Stimulated activated CD4-positive, alpha-beta T cell treated with anti-CD3 and anti-CD28 coated beads, Interleukin-15, amount 100 ng/mL, for 48 hours (primary cell): ENCODE measurements at regions not wholly inside any gene's neighbourhood (a gene's known extent, or its start where the extent isn't known, plus 50 kb on each side); places are given as distances from the start of the nearest gene placed in this dataset.
"Not testable (repeated sequence)": the region's sequence is repeated elsewhere in the genome, so short reads cannot be mapped to it uniquely, and the experiment has no call there.

Source experiments
- DNase-seq, 2 donors: peaks; one replicate each; pipeline ENCODE4 v3.0.0-alpha.2; 2020; ENCODE audit warnings: low read depth in 2 of 2

DNA sequence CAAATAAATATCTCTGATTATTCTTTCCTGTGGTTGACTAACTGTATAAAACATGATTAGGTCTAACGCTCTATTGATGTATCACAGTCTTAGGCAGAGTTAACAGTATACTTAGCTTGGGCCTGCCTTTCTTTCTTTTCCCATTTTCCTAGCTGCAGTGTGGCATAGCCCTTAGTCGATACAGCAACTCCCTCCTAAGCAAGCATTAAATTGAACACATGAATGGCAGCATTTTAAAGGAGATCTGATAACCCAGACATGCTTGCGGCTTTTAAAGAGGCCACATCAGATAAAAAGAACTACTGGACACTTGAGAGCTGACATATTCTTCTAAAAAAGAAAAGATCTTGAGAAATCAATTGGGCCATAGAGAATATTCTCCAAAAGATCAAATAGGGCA lies 312.0 kb upstream of the TMPRSS15 start:
- no peak for DNase-seq

DNA sequence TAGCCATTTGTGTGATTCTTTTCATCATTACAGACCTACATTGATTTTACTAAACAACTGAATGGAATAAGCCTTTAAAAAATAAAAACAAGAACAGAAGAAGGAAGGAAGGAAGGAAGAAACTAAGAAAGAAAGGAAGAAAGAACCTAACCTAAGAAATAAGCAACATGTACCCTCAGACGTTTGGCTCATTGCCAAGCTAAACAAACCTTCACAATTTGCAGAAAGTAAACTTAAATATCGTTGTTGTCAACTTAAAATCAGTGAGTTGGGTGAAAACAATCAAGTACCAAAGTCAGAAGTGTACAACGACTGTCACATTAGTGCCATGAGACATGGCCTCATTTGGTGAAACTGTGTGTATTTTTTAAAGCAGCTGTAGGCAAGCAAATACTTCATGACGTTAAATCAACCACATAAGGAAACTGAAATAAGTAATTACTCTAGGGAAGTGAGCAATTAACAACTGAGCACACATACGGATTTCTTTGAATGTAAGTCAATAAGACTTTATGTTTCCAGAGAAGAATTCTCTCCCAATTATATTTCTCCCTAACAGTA lies 313.1 kb upstream of the TMPRSS15 start:
- no peak for DNase-seq

DNA sequence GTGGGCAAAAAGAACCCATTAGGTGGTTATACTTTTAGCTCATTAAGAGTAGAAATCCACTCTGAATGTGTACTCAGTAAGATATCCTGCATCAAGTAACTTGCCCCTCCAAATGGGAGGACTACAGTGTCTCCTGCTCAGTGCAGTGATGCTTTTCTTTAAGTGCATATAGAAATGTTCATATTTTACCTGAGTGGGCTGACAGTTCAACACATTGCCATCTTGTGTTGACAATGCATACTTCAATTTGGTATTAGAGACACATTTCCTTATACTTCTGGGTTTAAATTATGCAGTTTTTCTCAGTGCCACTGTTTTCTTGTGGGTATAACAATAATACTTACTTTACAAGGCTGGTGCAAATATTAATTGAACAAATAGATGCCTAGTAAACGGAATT lies 318.6 kb upstream of the TMPRSS15 start:
- DNase-seq = no peak

DNA sequence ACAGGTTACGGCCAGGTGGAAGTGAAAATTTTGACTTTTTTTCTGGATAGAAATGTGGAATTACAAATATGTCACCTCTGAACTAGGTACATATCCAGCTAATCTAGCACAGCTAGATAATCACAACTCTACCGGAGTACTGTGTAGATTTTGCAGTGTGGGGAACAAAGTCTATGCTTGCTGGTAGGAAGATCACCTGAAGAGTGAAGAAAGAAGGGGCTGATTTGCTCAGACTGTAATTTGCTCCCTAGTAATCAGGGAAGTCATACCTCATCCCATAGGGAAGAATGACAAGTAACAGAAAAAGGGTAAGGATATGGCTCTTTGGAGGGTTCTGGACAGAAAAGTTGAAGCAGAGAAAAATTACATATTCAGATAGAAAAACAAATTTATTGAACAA lies 319.6 kb upstream of the TMPRSS15 start:
- no peak for DNase-seq

DNA sequence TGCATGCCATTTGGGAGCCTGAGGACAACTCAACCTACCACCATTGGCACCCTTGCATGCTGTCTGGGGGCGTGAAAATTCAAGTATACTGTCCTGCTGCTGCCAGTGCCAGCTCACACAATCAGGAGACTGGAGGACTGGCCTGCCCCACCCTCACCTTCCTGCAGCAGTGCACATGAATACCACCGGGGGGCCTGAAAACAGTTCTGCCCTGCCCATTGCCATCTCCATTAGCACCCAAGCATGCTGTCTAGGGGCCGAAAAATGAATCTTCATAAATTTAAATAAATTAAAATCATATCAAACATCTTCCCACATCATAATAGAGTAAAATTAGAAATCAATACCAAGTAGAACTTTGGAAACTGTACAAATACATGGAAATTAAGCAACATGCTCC lies 322.1 kb upstream of the TMPRSS15 start:
- DNase-seq = no peak

DNA sequence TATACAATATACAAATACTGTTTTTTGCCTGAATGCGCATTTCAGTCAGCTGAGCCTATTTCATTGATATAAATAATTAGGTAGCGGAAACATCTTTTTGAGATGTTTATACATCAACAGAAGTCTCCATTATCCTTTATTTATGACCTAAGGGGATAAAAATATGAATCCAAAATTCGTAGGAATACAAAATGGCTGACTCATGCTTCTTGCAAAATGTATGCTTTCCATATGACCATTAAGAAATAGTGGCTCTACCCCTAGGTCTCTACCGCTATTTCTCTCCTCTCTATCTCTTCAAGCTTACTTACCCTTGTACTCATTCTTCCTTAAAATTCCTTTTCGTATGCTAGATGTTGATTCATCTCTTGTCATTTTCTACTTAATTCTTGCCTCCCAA lies 338.4 kb upstream of the TMPRSS15 start:
- DNase-seq = no peak

DNA sequence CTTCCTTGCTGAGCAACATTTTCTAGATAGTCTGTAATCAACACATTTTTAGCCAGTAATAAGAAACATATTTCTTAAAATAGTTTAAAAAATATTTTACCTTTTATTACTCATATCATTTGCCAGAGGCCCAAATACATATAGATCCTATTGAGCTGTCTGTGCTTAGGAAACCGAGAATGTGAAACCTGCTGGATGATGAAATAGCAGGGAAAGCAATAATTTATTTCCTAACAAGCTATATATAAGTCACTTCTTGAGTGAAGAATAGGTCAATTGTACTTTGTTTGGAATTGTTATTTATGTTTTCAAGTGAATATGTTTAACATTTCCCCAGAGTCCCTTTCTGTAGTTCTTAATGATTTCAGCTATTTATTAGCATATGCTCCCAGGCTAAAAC lies 339.9 kb upstream of the TMPRSS15 start:
- no peak for DNase-seq

DNA sequence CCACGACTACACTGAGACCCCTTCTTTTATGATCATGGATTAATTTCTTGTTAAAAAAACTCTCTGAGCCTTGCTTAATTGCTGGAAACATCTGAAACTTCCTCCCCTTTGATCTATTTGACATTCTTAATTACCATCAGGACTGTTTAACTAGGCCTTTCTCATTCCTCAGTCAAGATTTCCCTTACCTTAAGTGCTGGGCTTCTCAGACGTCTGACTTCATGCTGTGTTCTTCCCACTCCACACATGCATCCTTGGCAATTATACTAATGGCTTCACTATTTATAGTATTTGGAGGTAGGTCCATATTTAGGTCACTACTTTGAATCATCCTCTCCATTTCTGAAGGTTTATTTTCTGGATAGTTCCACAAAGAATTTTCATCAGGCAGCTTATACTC lies 341.3 kb upstream of the TMPRSS15 start:
- DNase-seq = no peak

DNA sequence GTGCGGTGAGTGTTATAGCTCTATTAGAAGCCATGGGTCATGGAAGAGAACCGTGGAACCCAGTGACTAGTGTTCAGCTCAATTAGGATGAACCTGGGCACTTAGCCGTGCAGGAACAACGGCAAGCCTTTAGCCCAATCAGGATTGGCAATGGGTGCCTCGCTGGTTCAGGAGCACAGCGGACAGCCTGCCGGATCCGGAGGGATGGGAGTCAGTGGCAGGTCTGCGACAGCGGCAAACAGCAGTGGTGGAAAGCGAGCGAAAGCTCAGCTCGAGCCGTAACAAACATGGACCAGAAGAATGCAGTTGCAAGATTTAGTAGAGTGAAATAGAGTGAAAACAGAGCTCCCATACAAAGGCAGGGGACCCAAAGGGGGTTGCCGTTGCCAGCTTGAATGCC lies 349.3 kb upstream of the TMPRSS15 start:
- DNase-seq = not testable (repeated sequence)

DNA sequence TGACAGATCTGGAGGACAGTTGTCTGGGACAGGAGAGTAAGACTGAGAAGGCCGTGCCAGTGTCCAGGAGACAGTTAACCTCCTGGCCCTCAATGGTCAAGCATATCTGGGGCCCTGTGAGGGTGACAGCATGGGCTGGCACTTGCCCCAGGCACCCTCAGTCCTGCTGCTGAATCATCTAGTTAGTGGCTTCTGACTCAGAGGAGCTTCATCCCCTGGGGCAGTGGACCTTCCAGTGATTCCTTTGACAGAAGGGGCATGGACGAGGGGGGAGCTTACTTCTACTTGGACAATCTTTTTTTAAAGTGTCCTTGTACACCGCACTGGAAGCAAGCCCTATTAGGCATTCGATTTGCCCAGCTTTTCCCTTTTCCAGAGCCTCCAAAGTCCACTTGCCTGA lies 352.7 kb upstream of the TMPRSS15 start:
- DNase-seq = not testable (repeated sequence)

DNA sequence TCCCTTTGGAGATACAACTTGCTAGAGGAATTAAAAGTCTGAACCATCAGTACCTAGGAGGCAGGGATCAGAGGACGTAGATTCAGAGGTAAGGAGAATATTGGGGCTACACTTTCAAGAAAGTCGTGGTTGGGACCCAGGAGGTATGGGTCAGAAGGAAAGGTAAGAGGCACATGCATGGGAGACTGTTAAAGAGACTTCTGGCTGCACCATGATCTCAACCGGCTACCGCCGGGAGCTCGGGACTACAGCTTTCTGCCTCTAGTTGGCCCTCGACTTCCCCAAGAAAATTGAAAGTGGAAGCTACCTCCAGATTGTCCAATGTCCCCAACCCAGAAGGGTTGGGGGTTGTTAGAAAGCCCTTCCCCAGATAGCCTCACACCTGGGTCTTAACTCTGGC lies 355.7 kb upstream of the TMPRSS15 start:
- DNase-seq = no peak

DNA sequence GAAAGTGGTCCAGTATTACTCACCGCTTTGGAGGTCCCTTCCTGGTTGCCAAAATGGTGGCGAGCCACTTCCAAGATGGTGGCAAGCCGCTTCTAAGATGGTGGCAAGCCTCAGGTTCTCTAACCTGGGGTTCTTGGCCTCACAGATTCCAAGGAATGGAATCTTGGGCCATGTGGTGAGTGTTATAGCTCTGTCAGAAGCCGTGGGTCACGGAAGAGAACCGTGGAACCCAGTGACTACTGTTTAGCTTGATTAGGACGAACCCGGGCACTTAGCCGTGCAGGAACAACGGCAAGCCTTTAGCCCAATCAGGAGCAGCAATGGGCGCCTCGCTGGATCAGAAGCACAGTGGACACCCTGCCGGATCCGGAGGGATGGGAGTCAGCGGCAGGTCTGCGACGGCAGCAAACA lies 356.2 kb upstream of the TMPRSS15 start:
- no peak for DNase-seq

DNA sequence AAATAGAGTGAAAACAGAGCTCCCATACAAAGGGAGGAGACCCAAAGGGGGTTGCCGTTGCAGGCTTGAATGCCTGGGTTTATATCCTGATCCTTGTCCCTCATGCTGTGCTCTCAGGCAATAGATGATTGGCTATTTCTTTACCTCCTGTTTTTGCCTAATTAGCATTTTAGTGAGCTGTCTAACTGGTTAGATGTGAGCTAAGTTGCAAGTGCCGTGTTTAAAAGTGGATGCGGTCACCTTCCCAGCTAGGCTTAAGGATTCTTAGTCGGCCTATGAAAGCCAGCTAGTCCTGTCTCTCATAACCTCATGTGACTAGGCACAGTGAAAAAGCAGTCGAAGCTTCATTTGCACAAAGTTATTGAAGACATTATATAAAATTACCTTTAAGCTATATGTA lies 356.7 kb upstream of the TMPRSS15 start:
- DNase-seq = no peak

DNA sequence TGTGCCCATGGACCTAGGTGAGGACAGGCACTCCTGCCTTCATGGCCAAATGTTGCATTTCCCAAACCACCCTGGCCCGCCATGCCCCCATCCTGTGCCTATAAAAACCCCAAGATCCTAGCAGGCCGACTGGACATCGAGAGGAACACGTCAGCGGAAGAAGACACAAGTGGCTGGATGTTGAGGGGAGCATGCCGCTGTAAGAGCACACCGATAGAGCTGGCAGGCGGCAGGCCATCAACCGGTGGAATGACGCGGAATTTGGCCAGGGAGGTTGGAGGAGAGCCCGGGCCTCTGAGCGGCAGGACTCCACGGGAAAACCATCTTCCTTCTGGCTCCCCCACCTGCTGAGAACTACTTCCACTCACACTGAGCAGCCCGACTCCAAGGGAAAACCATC lies 361.1 kb upstream of the TMPRSS15 start:
- no peak for DNase-seq

DNA sequence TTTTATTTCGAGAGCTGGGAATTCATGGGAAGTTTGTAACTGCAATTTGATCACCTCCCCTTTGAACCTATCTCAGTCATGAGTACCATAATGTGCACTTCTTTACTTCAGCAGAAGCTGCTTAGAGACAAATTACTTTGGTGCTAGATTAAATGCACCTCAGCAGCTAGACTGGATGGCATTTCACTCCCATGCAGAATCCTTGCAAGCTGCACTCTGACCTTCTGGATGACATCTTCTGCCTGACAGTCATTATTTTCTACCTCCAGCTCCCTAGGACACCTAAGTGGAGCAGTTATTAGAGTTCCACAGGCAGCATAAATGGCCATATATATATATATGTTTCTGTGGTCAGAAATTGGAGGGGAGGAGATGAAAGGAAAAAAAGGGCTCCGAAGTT lies 366.0 kb upstream of the TMPRSS15 start:
- DNase-seq = no peak

DNA sequence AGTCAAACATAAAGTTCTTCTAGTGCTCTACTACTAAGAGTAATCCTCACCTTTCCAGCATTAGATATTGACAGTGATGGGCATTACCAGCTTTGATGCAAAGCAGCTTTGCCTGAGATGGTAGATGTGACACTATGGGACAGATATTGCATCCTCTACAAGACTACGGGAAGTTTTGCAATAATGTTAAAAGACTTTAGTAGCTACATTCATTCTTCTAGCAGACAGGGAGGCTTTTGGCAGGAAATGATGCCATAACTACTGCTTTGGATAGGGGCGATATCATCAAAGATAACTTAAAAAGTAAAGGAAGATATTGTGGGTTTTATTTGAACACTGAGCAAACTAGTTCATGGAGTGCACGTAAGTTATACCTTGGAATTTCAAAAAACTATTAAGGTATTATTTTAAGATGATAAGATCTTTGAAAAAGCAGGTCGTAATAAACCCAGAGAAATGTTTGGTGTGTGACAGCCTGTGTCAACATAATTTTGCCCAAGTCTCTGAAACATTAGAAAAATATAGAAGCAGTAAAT lies 368.3 kb upstream of the TMPRSS15 start:
- DNase-seq = no peak

DNA sequence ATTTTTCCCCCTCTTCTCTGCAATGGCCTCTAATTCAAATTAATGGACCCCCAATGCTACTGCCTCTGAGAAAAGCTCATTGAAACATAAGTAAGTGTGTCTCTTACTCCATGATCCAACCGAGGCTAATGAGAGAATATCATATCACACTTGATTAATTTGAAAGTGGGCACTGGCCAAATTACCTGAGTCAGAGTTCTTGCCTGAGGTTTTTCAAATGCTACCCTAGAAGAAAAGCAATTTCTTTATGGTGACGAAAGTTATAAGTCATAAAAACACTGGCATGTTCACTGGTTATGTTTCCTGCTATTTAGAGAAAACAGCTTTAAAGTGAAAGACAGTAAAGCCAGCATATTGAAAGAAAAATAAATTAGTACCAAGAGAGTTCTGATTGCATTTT lies 368.8 kb upstream of the TMPRSS15 start:
- no peak for DNase-seq

DNA sequence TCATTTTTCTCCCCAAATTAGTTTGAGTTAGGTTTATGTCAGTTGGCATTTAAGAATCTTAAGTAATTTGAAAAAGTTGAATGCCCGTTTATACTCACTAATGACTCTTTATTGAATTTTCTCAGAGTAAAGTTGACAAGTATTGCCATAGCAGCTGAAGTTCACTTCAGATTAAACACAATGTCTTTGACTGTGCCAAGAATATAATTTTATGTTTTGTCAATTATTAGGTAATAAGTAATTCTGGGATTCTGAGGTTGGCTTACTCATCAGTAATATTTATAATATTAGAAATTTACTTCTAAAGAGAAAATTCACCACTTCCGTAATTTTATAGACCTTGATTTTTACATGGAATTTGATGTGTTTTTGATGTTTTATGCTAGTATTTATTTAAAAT lies 369.3 kb upstream of the TMPRSS15 start:
- no peak for DNase-seq

DNA sequence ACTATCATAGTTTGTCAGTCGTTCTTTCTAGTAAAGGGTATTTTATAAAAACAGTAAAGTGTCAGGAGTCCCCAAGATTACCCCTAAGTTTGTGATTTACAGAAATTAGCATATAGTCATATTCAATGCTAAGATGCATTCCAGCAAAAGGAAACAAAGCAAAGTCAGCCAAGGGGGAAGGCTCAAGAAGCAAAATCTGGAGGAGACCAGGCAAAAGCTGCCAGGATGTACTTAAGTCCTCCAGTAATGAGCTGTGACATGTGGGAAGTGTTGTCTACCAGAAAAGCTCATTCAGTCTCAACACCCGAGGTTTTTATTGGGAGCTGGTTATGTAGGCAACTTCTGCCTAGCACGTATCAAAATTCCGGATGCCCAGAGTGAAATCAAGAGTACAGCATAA lies 373.4 kb upstream of the TMPRSS15 start:
- DNase-seq = no peak

DNA sequence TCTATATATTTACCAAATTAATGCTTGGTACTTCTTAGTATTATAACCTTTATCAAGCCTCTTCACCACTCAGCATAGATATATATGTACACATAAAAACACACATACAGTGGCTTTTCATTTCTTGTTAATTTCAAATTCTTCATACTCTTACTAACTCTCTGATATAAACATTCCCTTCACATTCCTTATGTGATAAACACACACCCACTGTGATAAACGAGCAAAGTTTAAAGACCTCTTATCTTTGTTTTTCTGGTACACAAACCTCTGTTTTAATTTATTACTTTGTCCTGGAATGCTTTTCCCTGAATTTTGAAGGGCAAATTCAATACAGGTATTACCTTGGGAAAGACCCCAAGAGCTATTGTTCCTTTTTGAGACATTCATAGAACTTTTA lies 379.1 kb upstream of the TMPRSS15 start:
- DNase-seq = no peak

DNA sequence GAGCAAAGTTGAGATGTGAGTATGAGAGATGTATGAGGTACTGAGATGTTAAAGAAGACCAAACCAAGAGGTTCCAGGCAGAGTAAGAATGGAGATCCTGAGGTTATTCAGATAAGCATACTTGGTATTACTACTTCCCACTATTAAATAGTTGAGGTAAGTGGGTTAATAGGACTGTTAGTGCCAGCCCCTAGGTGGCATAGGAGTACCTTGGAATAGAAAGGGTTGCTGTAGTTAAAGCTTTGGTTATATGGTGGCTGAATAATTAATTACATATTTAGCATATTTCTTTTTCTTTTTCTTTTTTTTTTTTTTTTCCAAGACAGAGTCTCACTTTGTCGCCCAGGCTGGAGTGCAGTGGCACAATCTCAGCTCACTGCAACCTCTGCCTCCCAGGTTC lies 397.9 kb upstream of the TMPRSS15 start:
- no peak for DNase-seq

DNA sequence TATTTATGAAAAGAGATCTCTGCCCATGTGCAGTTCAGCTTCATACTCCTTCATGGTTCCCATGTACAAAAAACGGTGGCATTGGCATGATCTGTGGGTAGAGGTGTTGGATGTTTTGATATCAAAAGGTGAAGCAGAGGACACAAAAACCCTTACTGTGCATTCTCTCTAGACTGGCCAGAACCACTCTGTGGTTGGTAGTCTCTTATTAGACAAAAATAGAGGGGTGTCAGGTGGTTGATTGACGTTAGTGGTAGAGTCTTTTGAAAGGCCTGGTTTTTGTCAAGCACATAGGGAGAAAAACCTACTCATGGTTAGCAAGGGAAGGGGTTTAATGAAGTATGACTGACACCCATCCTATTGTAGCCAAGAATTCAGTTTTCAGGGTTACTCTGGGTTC lies 400.0 kb upstream of the TMPRSS15 start:
- no peak for DNase-seq

DNA sequence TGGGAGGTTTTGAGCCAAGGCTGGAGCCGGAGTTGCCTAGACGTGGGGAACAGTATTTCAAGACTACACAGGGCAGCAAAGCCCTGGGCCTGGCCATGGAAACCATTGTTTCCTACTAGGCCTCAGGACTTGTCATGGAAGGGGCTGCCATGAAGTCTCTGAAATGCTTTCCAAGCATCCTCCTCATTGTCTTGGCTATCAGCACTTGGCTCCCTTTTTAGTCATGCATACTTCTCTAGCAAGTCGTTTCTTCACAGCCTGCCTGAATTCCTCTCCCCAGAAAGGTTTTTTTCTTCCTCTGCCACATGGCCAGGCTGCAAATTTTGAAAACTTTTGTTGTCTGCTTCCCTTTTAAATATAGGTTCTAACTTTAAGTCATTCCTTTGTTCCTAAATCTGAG lies 406.6 kb upstream of the TMPRSS15 start:
- no peak for DNase-seq

DNA sequence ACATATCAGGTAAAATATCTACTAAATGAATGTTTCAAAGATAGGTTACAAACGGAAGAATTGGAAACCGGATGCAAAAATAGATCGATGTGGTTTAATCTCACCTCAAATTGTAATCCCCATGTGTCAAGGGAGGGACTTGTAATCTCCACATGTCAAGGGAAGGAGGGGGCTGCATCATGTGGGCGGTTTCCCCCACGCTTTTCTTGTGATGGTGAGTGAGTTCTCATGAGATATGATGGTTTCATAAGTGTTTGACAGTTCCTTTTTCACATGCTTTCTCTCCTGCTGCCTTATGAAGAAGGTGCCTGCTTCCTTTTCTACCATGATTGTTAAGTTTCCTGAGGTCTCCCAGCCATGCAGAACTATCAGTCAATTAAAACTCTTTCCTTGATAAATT lies 408.7 kb upstream of the TMPRSS15 start:
- DNase-seq = no peak

DNA sequence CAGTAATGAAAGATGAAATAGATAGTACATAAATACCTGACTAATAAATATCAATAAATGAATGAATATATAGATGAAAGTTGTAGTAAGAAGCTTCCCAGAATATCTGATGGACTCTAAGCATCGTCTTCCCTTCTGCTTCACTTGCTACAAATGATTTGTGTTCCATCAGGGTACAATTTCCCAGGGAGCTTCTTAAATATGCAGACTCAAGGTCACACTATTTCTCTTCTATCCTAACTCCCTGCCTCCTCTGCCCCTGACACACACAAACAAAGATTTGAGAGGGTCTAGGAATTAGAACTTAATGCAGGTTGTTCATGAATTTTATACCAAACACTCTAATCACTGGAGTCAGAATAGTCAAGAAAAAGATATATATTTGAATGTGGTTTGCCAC lies 415.9 kb upstream of the TMPRSS15 start:
- no peak for DNase-seq
